RWPE2 (cell line): ENCODE measurements at regions not wholly inside any gene's neighbourhood (a gene's known extent, or its start where the extent isn't known, plus 50 kb on each side); places are given as distances from the start of the nearest gene placed in this dataset.

ENCODE experiments used
- ATAC-seq: fragments of 200-7000 bp; cut with Tn5 transposase; 3 replicates; pipeline ENCODE4 v1.9.1; 2021; ENCODE audit warnings: low read depth
- DNase-seq: peaks from one replicate; pipeline ENCODE4 v3.0.0-alpha.2; 2020; ENCODE audit warnings: low spot score
- H3K27ac ChIP-seq: fragments of 450-650 bp; 2 replicates; pipeline ENCODE4 v1.5.1; 2017; ENCODE audit warnings: mild to moderate bottlenecking; ENCODE audit not compliant: poor library complexity, severe bottlenecking
- H3K27me3 ChIP-seq: fragments of 250-450 bp; sonication (Bioruptor Pico); 2 replicates; pipeline ENCODE4 v1.5.1; 2021; ENCODE audit warnings: mild to moderate bottlenecking, moderate library complexity; ENCODE audit not compliant: insufficient read depth, poor library complexity, severe bottlenecking
- H3K36me3 ChIP-seq: fragments of 250-450 bp; sonication (Bioruptor Pico); 2 replicates; pipeline ENCODE4 v1.5.1; 2020; ENCODE audit warnings: low read depth, mild to moderate bottlenecking, moderate library complexity
- H3K4me1 ChIP-seq: fragments of 250-450 bp; sonication (Bioruptor Pico); 2 replicates; pipeline ENCODE4 v1.5.1; 2021; ENCODE audit warnings: mild to moderate bottlenecking, moderate library complexity; ENCODE audit not compliant: insufficient read depth, poor library complexity, severe bottlenecking
- H3K4me3 ChIP-seq: fragments of 250-450 bp; sonication (Bioruptor Pico); 2 replicates; pipeline ENCODE4 v1.5.1; 2021; ENCODE audit warnings: mild to moderate bottlenecking, moderate library complexity; ENCODE audit not compliant: severe bottlenecking
- H3K9me3 ChIP-seq: fragments of 250-450 bp; sonication (Bioruptor Pico); 2 replicates; pipeline ENCODE4 v1.5.1; 2021; ENCODE audit warnings: mild to moderate bottlenecking, moderate library complexity; ENCODE audit not compliant: severe bottlenecking
- TF ChIP-seq, protein P1 (sequence below): fragments of 450-650 bp; IDR thresholded peaks from one replicate; pipeline ENCODE4 v1.5.1; 2017; ENCODE audit warnings: mild to moderate bottlenecking, moderate library complexity; ENCODE audit not compliant: poor library complexity, severe bottlenecking

- Histone ChIP-seq H3K9me3 (no peaks in the 10 kb centered on the region), H3K27ac (no peak overlapping the region), H3K36me3 (no peaks in the 10 kb centered on the region), H3K27me3 (peaks cover 3% of the 10 kb centered on the region), H3K4me3 (no peak overlapping the region), H3K4me1 (no peaks in the 10 kb centered on the region)
- DNase-seq, result no peak
- ATAC-seq, result no peak
- TF ChIP-seq, protein P1, sequence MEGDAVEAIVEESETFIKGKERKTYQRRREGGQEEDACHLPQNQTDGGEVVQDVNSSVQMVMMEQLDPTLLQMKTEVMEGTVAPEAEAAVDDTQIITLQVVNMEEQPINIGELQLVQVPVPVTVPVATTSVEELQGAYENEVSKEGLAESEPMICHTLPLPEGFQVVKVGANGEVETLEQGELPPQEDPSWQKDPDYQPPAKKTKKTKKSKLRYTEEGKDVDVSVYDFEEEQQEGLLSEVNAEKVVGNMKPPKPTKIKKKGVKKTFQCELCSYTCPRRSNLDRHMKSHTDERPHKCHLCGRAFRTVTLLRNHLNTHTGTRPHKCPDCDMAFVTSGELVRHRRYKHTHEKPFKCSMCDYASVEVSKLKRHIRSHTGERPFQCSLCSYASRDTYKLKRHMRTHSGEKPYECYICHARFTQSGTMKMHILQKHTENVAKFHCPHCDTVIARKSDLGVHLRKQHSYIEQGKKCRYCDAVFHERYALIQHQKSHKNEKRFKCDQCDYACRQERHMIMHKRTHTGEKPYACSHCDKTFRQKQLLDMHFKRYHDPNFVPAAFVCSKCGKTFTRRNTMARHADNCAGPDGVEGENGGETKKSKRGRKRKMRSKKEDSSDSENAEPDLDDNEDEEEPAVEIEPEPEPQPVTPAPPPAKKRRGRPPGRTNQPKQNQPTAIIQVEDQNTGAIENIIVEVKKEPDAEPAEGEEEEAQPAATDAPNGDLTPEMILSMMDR, result no peak
Observed at GRCh38 chr9:28001096-28001495, 427.8 kb upstream of the C9orf72 start.

- Histone ChIP-seq H3K27ac (no peak overlapping the region), H3K27me3 (peaks cover 3% of the 10 kb centered on the region), H3K9me3 (no peaks in the 10 kb centered on the region), H3K4me3 (no peak overlapping the region), H3K36me3 (no peaks in the 10 kb centered on the region), H3K4me1 (no peaks in the 10 kb centered on the region)
- DNase-seq (no peak), ATAC-seq (no peak)
- TF ChIP-seq, protein P1, result no peak
Observed at GRCh38 chr9:28004900-28005299, 431.6 kb upstream of the C9orf72 start.

DNA sequence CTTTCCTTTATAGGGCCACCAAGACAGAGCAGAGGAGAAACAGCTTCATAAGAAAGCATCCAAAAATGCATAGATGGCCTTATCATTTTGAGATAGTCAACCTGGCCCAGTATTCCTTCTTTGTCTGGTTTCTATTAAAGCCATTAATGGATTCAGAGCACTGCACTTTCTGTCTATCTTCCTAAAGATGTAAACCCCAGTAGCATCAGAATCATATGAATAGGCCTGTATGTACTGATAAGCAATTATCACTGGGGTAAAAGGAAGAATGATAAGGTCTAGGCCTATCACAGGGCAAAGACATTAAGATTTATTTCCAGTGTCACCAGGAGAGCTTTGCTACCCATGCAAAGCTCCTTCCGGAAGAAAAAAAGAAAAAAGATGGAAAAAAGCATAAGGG is 432.5 kb upstream of the C9orf72 start:
- no peak for ATAC-seq
- Histone ChIP-seq H3K27me3 (peaks cover 2% of the 10 kb centered on the region), H3K9me3 (no peaks in the 10 kb centered on the region), H3K36me3 (no peaks in the 10 kb centered on the region), H3K27ac (no peak overlapping the region), H3K4me1 (no peaks in the 10 kb centered on the region), H3K4me3 (no peak overlapping the region)
- TF ChIP-seq, protein P1, result no peak
- DNase-seq, result no peak

GRCh38 chr9:28007097-28007817 is 434.0 kb upstream of the C9orf72 start:
- DNase-seq, result no peak
- Histone ChIP-seq H3K4me3 (no peak overlapping the region), H3K27ac (no peak overlapping the region), H3K9me3 (no peaks in the 10 kb centered on the region), H3K27me3 (no peaks in the 10 kb centered on the region), H3K4me1 (no peaks in the 10 kb centered on the region), H3K36me3 (no peaks in the 10 kb centered on the region)
- TF ChIP-seq, protein P1, result no peak
- no peak for ATAC-seq

DNA sequence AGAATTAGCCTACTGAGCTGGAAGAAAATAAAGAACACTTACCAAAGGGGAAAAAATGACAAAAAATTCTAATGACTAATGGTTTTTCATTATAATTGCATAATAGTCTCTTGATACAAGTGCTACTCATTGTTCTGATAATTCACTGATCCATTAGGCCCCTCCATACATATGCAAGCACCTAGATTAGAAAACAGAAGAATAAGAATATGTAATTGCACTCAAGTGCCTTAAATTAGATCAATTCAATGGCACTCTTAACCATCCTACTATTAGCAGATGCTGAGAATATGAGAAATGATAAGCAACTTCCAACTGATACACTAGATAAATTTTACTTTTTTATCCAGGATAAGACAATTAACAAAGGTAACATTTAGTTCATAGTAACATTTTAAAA is 440.9 kb upstream of the C9orf72 start:
- TF ChIP-seq, protein P1, result no peak
- H3K4me1 ChIP-seq, result no peaks in the 10 kb centered on the region
- no peaks in the 10 kb centered on the region for H3K36me3 ChIP-seq
- no peak overlapping the region for H3K27ac ChIP-seq
- no peak overlapping the region for H3K4me3 ChIP-seq
- H3K9me3 ChIP-seq, result no peaks in the 10 kb centered on the region
- ATAC-seq (no peak), DNase-seq (no peak)
- peaks cover 4% of the 10 kb centered on the region for H3K27me3 ChIP-seq
